ES-I3 (cell line): ENCODE measurements at regions not wholly inside any gene's neighbourhood (a gene's known extent, or its start where the extent isn't known, plus 50 kb on each side); places are given as distances from the start of the nearest gene placed in this dataset.

Experiments used
- H3K36me3 ChIP-seq: 2 replicates; pipeline ENCODE4 v1.6.1; 2013; ENCODE audit warnings: mild to moderate bottlenecking, low read length, control low read depth, moderate library complexity; ENCODE audit not compliant: insufficient read depth
- H3K4me1 ChIP-seq: 2 replicates; pipeline ENCODE4 v1.6.1; 2013; ENCODE audit warnings: mild to moderate bottlenecking, control low read depth, low read length; ENCODE audit not compliant: insufficient read depth
- H3K9ac ChIP-seq: 2 replicates; pipeline ENCODE4 v1.6.1; 2013; ENCODE audit warnings: low read depth, mild to moderate bottlenecking, low read length, moderate library complexity
- H3K9me3 ChIP-seq: 2 replicates; pipeline ENCODE4 v1.6.1; 2013; ENCODE audit warnings: mild to moderate bottlenecking, low read length, moderate library complexity; ENCODE audit not compliant: control insufficient read depth, insufficient read depth

- no peaks in the 10 kb centered on the region for H3K36me3 ChIP-seq
- H3K9me3 ChIP-seq: peaks cover 3% of the 10 kb centered on the region; the same call in 1 of the 2 replicates
- no peak overlapping the region for H3K9ac ChIP-seq
- H3K4me1 ChIP-seq: no peaks in the 10 kb centered on the region
Measured at GRCh38 chr10:31624611-31625010, 304.0 kb downstream of the ARHGAP12 start.

- H3K9ac ChIP-seq: no peak overlapping the region
- peaks cover 3% of the 10 kb centered on the region; the same call in 1 of the 2 replicates for H3K9me3 ChIP-seq
- no peaks in the 10 kb centered on the region for H3K36me3 ChIP-seq
- H3K4me1 ChIP-seq: no peaks in the 10 kb centered on the region
Measured at GRCh38 chr10:31623947-31624346, 304.7 kb downstream of the ARHGAP12 start.

GRCh38 chr10:31623466-31623865 is 304.4 kb downstream of the ZEB1 start:
- H3K36me3 ChIP-seq: no peaks in the 10 kb centered on the region
- H3K9ac ChIP-seq: no peak overlapping the region
- H3K4me1 ChIP-seq: no peaks in the 10 kb centered on the region
- peaks cover 3% of the 10 kb centered on the region; the same call in 1 of the 2 replicates for H3K9me3 ChIP-seq

GRCh38 chr10:31622978-31623377 is 304.0 kb downstream of the ZEB1 start:
- Histone ChIP-seq H3K36me3 (no peaks in the 10 kb centered on the region), H3K9ac (no peak overlapping the region), H3K9me3 (peaks cover 3% of the 10 kb centered on the region; the same call in 1 of the 2 replicates), H3K4me1 (no peaks in the 10 kb centered on the region)

- H3K4me1 ChIP-seq: no peaks in the 10 kb centered on the region
- no peaks in the 10 kb centered on the region for H3K36me3 ChIP-seq
- H3K9me3 ChIP-seq: peaks cover 3% of the 10 kb centered on the region; the same call in 1 of the 2 replicates
- H3K9ac ChIP-seq: no peak overlapping the region
Measured at GRCh38 chr10:31621733-31622132, 302.7 kb downstream of the ZEB1 start.

- Histone ChIP-seq H3K9ac (no peak overlapping the region), H3K4me1 (no peaks in the 10 kb centered on the region), H3K36me3 (no peaks in the 10 kb centered on the region), H3K9me3 (peaks cover 2% of the 10 kb centered on the region; the same call in 1 of the 2 replicates)
Measured at GRCh38 chr10:31620226-31621151, 301.5 kb downstream of the ZEB1 start.

- Histone ChIP-seq H3K4me1 (no peaks in the 10 kb centered on the region), H3K9ac (no peak overlapping the region), H3K9me3 (no peaks in the 10 kb centered on the region), H3K36me3 (no peaks in the 10 kb centered on the region)
Measured at GRCh38 chr10:31619531-31620061, 300.6 kb downstream of the ZEB1 start.

- H3K9me3 ChIP-seq: no peaks in the 10 kb centered on the region
- no peaks in the 10 kb centered on the region for H3K4me1 ChIP-seq
- no peaks in the 10 kb centered on the region for H3K36me3 ChIP-seq
- no peak overlapping the region for H3K9ac ChIP-seq
Measured at GRCh38 chr10:31618541-31619291, 299.7 kb downstream of the ZEB1 start.

- no peak overlapping the region for H3K9ac ChIP-seq
Measured at GRCh38 chr10:31617757-31618156, 298.7 kb downstream of the ZEB1 start.

GRCh38 chr10:31617133-31617532 is 298.1 kb downstream of the ZEB1 start:
- Histone ChIP-seq H3K4me1 (no peaks in the 10 kb centered on the region), H3K36me3 (no peaks in the 10 kb centered on the region), H3K9me3 (no peaks in the 10 kb centered on the region), H3K9ac (no peak overlapping the region)

More at GRCh38 chr10:31617757-31618156, 298.7 kb downstream of the ZEB1 start:
- no peaks in the 10 kb centered on the region for H3K4me1 ChIP-seq
- no peaks in the 10 kb centered on the region for H3K36me3 ChIP-seq
- H3K9me3 ChIP-seq: no peaks in the 10 kb centered on the region

- Histone ChIP-seq H3K9ac (no peak overlapping the region), H3K4me1 (no peaks in the 10 kb centered on the region)
Measured at GRCh38 chr10:31615129-31615528, 296.1 kb downstream of the ZEB1 start.

GRCh38 chr10:31614611-31615010 is 295.6 kb downstream of the ZEB1 start:
- Histone ChIP-seq H3K9me3 (no peaks in the 10 kb centered on the region), H3K9ac (no peak overlapping the region)

More at GRCh38 chr10:31615129-31615528, 296.1 kb downstream of the ZEB1 start:
- no peaks in the 10 kb centered on the region for H3K36me3 ChIP-seq
- no peaks in the 10 kb centered on the region for H3K9me3 ChIP-seq

GRCh38 chr10:31612082-31612481 is 293.1 kb downstream of the ZEB1 start:
- Histone ChIP-seq H3K9me3 (no peaks in the 10 kb centered on the region), H3K36me3 (no peaks in the 10 kb centered on the region), H3K4me1 (no peaks in the 10 kb centered on the region), H3K9ac (no peak overlapping the region)

More at GRCh38 chr10:31614611-31615010, 295.6 kb downstream of the ZEB1 start:
- no peaks in the 10 kb centered on the region for H3K4me1 ChIP-seq
- H3K36me3 ChIP-seq: no peaks in the 10 kb centered on the region

- no peaks in the 10 kb centered on the region for H3K9me3 ChIP-seq
- H3K36me3 ChIP-seq: no peaks in the 10 kb centered on the region
- H3K4me1 ChIP-seq: no peaks in the 10 kb centered on the region
- H3K9ac ChIP-seq: no peak overlapping the region
Measured at GRCh38 chr10:31611161-31611560, 292.1 kb downstream of the ZEB1 start.
